ENCODE measurements at regions not wholly inside any gene's neighbourhood (a gene's known extent, or its start where the extent isn't known, plus 50 kb on each side); places are given as distances from the start of the nearest gene placed in this dataset.
"Not testable (repeated sequence)": the region's sequence is repeated elsewhere in the genome, so short reads cannot be mapped to it uniquely, and the experiment has no call there.

DNA sequence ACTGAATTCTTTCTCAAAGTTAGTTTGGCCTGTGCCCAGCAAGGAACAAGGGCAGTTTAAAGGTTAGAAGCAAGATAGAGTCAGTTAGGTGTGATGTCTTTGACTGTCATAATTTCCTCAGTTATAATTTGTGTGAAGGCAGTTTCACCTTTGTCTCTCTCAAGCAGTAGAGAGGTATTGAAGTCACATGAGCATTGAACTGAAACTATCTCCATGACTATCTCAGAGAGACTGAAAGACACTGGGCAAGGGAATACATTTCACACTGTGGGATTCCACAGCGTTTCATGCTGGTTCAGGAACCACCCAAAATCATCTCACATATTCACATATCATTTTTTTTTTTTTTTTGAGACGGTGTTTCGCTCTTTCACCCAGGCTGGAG lies 366.1 kb downstream of the PREX1 start:
- no peak for DNase-seq

DNA sequence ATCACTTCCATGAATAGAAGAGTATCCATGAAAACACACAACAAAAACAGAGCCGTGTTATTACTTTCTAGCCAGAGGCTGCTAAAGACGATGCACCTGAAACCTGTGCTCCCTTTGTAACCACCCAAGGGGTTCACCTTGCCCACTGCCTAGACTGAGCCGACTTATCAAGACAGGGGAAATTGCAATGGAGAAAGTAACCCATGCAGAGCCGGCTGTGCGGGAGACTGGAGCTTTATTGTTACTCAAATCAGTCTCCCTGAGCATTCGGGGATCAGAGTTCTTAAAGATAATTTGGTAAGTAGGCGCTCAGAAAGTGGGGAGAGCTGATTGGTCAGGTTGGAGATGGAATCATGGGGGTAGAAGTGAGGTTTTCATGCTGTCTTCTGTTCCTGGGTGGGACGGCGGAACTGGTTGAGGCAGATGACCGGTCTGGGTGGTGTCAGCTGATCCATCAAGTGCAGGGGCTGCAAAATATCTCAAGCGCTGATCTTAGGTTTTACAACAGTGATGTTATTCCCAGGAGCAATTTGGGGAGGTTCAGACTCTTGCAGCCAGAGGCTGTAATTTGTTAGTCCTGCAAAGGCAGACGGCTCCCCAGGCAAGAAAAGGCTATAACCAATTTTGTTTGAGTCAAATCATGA lies 366.6 kb downstream of the PREX1 start:
- no peak for DNase-seq

- DNase-seq: no peak
Measured at GRCh38 chr20:48460681-48461080, 367.1 kb downstream of the PREX1 start.

DNA sequence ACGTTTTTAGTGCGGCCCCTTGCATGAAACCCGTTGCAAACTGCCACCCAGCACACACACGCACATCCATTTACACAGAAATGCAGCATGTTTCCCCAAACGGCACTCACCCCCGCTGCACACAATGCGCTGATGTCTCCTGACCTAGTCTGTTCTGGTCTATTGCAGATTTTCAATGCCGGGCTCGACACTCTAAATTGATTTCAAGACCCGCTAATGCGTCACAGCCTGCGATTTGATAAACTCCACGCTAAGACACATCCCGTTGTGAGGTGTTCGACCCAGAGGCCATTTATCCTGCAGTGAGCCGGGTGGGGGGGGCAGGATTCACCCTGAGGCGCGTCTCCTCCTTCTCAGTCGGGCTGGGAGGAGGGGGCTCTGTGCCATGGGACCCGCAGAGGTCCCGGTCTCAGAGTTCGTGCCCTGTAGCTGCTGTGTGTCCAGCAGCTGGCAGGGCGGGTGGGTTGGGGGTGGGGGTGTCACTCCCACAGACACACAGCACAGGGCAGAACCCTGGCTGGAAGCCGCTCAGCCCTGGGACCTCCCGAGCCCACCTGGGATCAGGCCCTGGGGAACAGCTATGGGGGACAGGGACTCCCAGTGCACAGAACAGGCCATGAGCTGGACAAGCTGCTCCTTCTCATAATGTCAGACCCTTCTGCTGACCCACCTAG lies 367.9 kb downstream of the PREX1 start:
- DNase-seq: no peak

GRCh38 chr20:48458601-48459385 lies 369.0 kb downstream of the PREX1 start:
- no peak for DNase-seq

GRCh38 chr20:48458003-48458377 lies 369.8 kb downstream of the PREX1 start:
- DNase-seq: no peak

- peak in 1 of 2 donors; percentile 25 for DNase-seq
Measured at GRCh38 chr20:48457193-48458002, 370.4 kb downstream of the PREX1 start.

- no peak for DNase-seq
Measured at GRCh38 chr20:48456366-48457192, 371.2 kb downstream of the PREX1 start.

GRCh38 chr20:48455651-48456365 lies 372.0 kb downstream of the PREX1 start:
- DNase-seq: no peak

GRCh38 chr20:48454671-48455490 lies 372.9 kb downstream of the PREX1 start:
- no peak for DNase-seq

GRCh38 chr20:48453477-48454093 lies 374.2 kb downstream of the PREX1 start:
- no peak for DNase-seq

GRCh38 chr20:48451401-48451800 lies 376.4 kb downstream of the PREX1 start:
- DNase-seq: no peak

DNA sequence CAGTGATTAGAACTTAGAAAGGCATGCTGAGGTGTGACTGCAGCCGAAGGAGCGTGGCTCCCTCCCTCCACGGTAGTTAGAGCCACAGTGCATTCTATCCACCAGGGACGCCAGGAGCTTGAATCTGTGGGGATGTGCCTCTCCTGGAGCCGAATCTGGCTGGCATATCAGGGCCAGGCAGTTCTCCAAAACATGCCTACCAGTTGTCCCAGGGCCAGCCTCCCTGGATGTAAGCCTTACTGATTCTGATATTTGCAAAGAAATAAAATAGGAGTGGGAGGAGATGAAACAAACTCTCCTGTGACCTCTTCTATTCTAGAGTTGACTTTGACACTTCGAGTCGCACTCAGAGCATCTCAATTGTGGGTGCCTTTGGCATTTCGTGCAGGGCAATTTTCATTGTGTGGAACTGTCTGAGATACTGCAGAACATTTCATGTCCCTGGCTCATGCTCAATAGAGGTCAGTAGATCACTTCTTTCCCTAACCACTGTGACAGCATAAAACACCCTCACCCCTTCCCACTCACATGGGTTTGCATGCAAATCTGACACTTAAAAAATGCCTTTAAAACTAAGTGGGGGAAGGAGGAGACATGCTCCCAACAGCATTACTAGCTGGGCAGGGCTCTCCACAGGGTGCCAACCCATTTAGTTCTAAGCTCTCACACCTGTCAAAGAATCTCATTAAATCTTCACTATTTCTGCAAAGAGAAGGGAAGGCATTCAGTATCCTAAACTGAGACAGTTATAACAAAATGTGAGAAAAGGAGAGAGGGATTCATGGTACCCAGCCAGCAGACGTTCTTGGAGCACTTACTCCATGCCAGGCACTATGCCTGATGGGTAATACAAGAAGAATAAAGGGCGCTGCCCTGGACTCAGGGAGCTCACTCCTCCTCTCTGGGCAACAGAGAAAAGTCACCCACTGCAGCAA lies 378.9 kb downstream of the PREX1 start:
- DNase-seq: no peak

DNA sequence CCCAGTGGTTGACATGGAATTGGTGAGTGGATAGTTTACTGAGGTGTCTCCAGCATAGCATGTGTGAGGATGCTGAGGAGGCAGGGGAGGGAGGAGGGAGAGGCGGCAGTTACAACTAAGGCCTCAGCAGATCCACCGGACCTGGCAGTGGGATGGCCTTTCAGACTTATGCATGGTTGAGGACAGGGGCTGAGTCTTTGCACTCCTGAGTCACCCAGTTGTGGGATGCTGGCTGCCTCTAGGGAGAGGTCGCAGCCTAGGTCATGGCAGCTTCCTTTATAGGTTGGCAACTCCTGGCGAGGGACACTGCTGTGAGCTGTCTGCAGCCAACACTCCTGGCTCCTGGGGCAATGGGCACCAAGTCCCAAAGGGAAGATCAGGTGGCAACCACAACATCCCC lies 380.3 kb downstream of the PREX1 start:
- no peak for DNase-seq

DNA sequence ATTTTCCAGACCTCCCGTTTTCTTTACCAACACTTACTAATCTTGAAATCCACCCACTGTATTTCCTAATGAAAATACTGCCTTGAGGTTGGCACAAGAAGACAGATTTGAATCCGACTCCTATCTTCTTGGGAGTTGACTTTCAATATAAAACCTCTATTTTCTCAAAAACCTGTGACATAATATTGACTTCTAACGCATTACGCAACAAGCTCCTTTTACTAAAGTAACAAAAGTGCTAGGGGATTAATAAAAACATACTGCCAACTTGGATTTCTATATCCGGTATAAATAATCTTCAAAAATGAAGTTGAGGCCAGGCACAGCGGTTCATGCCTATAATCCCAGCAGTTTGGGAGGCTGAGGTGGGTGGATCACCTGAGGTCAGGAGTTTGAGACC lies 382.0 kb downstream of the PREX1 start:
- DNase-seq: no peak

DNA sequence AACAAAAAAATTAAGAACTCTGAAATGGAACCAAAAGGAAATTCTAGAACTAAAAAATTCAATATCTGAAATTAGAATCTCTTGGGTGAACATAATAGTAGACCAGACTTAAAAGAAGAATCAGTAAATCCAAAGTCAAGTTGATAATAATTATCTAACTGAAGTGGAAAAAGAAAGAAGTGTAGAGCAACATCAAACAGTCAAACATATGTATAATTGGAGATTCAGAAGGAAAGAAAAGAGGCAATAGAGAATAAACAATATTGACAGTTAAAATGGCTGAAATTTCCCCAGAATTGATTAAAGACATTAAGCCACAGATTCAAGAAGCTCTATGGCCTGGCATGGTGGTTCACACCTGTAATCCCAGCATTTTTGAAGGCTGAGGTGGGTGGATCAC lies 383.6 kb downstream of the PREX1 start:
- DNase-seq: no peak

GRCh38 chr20:48440916-48441315 lies 386.9 kb downstream of the PREX1 start:
- no peak for DNase-seq

- not testable (repeated sequence) for DNase-seq
Measured at GRCh38 chr20:48440261-48440660, 387.5 kb downstream of the PREX1 start.

DNA sequence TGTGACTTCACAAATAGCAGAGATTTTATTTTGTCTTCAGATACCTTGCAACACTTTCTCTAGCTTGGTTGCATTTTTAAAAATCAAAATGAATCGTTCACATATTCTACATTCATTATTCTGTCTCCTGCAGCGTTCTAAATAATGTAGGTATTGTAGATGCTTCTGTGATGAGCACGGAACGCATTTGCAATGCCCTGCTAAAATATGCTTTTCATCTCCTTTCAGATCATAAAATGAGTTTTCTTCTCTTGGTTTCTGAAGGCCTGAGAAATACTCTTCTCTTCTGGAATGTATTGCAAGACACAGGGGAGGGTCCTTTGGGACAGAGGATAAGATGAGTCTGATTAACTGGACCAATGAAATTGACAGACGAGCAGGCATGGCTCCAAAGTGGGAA lies 390.7 kb downstream of the PREX1 start:
- DNase-seq: no peak
